ENCODE measurements at regions not wholly inside any gene's neighbourhood (a gene's known extent, or its start where the extent isn't known, plus 50 kb on each side); places are given as distances from the start of the nearest gene placed in this dataset.
"Not testable (repeated sequence)": the region's sequence is repeated elsewhere in the genome, so short reads cannot be mapped to it uniquely, and the experiment has no call there.

- Histone ChIP-seq H3K4me1 (ENCODE audit: control insufficient read depth in 2 of 2, insufficient read depth in 2 of 2, low read length in 2 of 2) (no peaks in the 10 kb centered on the region), H3K9me3 (ENCODE audit: control insufficient read depth in 2 of 2, insufficient read depth in 1 of 2, low read length in 1 of 2) (no peaks in the 10 kb centered on the region), H3K36me3 (ENCODE audit: control insufficient read depth in 2 of 2, insufficient read depth in 2 of 2, low read length in 1 of 2) (no peaks in the 10 kb centered on the region), H3K4me3 (ENCODE audit: low read length in 2 of 2) (no peak overlapping the region), H3K27ac (ENCODE audit: low read depth in 1 of 2, low read length in 1 of 2) (no peak overlapping the region), H3K27me3 (ENCODE audit: control insufficient read depth in 2 of 2, insufficient read depth in 1 of 2, low read length in 1 of 2) (no peaks in the 10 kb centered on the region)
- no peak for DNase-seq (ENCODE audit: low read depth in 6 of 9, low spot score in 9 of 9)
- WGBS: 87% methylated on average over 4 of the region's 4 CpGs
These were observed 351.8 kb upstream of the SORCS1 start for GRCh38 chr10:107516349-107516748.

DNA sequence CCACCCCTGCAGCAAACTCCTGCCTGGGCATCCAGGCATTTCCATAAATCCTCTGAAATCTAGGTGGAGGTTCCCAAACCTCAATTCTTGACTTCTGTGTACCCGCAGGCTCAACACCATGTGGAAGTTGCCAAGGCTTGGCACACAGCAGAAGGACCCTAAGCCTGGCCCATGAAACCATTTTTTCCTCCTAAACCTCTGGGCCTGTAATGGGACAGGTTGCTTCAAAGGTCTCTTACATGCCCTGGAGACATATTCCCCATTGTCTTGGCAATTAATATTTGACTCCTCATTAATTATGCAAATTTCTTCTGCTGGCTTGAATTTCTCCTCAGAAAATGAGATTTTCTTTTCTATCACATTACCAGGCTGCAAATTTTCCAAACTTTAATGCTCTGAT lies 339.5 kb upstream of the SORCS1 start:
- not testable (repeated sequence) for H3K4me1 ChIP-seq (ENCODE audit: control insufficient read depth in 2 of 2, insufficient read depth in 2 of 2, low read length in 2 of 2); H3K27ac ChIP-seq (ENCODE audit: low read depth in 1 of 2, low read length in 1 of 2); H3K27me3 ChIP-seq (ENCODE audit: control insufficient read depth in 2 of 2, insufficient read depth in 1 of 2, low read length in 1 of 2); H3K36me3 ChIP-seq (ENCODE audit: control insufficient read depth in 2 of 2, insufficient read depth in 2 of 2, low read length in 1 of 2); H3K9me3 ChIP-seq (ENCODE audit: control insufficient read depth in 2 of 2, insufficient read depth in 1 of 2, low read length in 1 of 2); H3K4me3 ChIP-seq (ENCODE audit: low read length in 2 of 2); DNase-seq (ENCODE audit: low read depth in 6 of 9, low spot score in 9 of 9)
- 97% methylated on average over 1 of the region's 1 CpG for WGBS

DNA sequence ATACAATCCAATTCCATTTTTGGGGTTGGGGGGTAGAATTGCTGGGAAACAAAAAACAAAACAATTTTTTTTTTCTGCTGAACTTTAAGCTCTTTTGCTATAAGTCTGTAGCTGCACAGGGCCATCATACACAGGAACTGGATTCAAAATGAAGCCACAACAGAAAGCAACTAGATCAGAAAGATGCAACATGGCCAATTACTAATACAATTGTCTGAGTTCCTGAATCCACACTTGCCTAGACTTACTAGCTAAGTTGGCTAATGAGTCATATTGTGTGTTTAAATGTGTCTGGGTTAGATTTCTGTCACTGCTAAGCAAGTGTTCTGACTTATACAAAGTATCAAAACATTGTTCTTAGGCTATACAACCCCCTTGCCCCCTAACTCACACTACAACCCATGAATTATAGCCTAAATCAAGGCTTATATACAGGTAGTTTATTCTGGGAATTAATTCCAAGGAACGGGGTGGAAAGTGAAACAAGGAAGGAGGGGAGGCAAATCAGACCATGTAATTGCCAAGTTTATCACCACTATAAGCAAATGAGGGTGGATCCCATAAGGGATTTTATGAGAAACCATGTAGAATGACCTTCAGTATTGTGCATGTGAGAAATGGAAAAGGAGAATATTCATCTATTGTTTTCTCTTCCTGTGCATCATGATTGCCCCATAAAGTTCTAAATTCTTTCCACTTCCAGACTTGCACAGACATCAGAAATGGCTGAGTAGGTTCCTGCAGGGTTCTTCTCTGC lies 337.9 kb upstream of the SORCS1 start:
- 91% methylated on average over 1 of the region's 1 CpG for WGBS
- Histone ChIP-seq H3K27ac (ENCODE audit: low read depth in 1 of 2, low read length in 1 of 2) (no peak overlapping the region), H3K27me3 (ENCODE audit: control insufficient read depth in 2 of 2, insufficient read depth in 1 of 2, low read length in 1 of 2) (no peaks in the 10 kb centered on the region), H3K9me3 (ENCODE audit: control insufficient read depth in 2 of 2, insufficient read depth in 1 of 2, low read length in 1 of 2) (peaks cover 0 to 6% of the 10 kb centered on the region in 2 donors), H3K4me3 (ENCODE audit: low read length in 2 of 2) (no peak overlapping the region), H3K4me1 (ENCODE audit: control insufficient read depth in 2 of 2, insufficient read depth in 2 of 2, low read length in 2 of 2) (no peaks in the 10 kb centered on the region), H3K36me3 (ENCODE audit: control insufficient read depth in 2 of 2, insufficient read depth in 2 of 2, low read length in 1 of 2) (no peaks in the 10 kb centered on the region)
- no peak for DNase-seq (ENCODE audit: low read depth in 6 of 9, low spot score in 9 of 9)

- no peaks in the 10 kb centered on the region for H3K36me3 ChIP-seq (ENCODE audit: control insufficient read depth in 2 of 2, insufficient read depth in 2 of 2, low read length in 1 of 2)
- H3K4me3 ChIP-seq (ENCODE audit: low read length in 2 of 2): no peak overlapping the region
- no peak for DNase-seq (ENCODE audit: low read depth in 6 of 9, low spot score in 9 of 9)
- H3K9me3 ChIP-seq (ENCODE audit: control insufficient read depth in 2 of 2, insufficient read depth in 1 of 2, low read length in 1 of 2): peaks cover 0 to 5% of the 10 kb centered on the region in 2 donors
- no peaks in the 10 kb centered on the region for H3K27me3 ChIP-seq (ENCODE audit: control insufficient read depth in 2 of 2, insufficient read depth in 1 of 2, low read length in 1 of 2)
- no peaks in the 10 kb centered on the region for H3K4me1 ChIP-seq (ENCODE audit: control insufficient read depth in 2 of 2, insufficient read depth in 2 of 2, low read length in 2 of 2)
- no peak overlapping the region for H3K27ac ChIP-seq (ENCODE audit: low read depth in 1 of 2, low read length in 1 of 2)
These were observed 334.5 kb upstream of the SORCS1 start for GRCh38 chr10:107498983-107499382.

- Histone ChIP-seq H3K4me3 (ENCODE audit: low read length in 2 of 2) (no peak overlapping the region), H3K36me3 (ENCODE audit: control insufficient read depth in 2 of 2, insufficient read depth in 2 of 2, low read length in 1 of 2) (no peaks in the 10 kb centered on the region), H3K9me3 (ENCODE audit: control insufficient read depth in 2 of 2, insufficient read depth in 1 of 2, low read length in 1 of 2) (no peaks in the 10 kb centered on the region), H3K27me3 (ENCODE audit: control insufficient read depth in 2 of 2, insufficient read depth in 1 of 2, low read length in 1 of 2) (no peaks in the 10 kb centered on the region), H3K27ac (ENCODE audit: low read depth in 1 of 2, low read length in 1 of 2) (no peak overlapping the region), H3K4me1 (ENCODE audit: control insufficient read depth in 2 of 2, insufficient read depth in 2 of 2, low read length in 2 of 2) (no peaks in the 10 kb centered on the region)
- WGBS: 83% methylated on average over 3 of the region's 3 CpGs
- no peak for DNase-seq (ENCODE audit: low read depth in 6 of 9, low spot score in 9 of 9)
These were observed 332.5 kb upstream of the SORCS1 start for GRCh38 chr10:107497024-107497423.

DNA sequence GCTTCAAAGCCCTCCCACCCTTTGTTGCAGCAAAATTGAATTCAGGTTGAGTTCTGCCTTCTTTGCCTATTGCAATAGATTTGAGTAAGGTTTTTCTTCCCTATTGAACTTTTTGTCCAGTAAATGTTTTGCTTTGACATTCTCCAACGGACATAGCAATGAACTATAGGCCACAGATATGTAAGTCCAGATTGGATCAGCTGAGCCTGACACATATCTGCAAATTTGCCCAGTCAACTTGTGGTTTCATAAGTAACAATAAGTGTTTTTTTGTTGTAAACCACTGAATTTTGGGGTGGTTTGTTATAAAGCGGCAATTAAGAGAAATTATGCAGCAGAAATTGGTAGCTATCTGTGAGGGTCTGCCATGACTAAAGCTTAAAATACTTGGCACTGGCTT lies 332.1 kb upstream of the SORCS1 start:
- 93% methylated on average over 2 of the region's 2 CpGs for WGBS
- Histone ChIP-seq H3K9me3 (ENCODE audit: control insufficient read depth in 2 of 2, insufficient read depth in 1 of 2, low read length in 1 of 2) (no peaks in the 10 kb centered on the region), H3K36me3 (ENCODE audit: control insufficient read depth in 2 of 2, insufficient read depth in 2 of 2, low read length in 1 of 2) (no peaks in the 10 kb centered on the region), H3K27me3 (ENCODE audit: control insufficient read depth in 2 of 2, insufficient read depth in 1 of 2, low read length in 1 of 2) (no peaks in the 10 kb centered on the region), H3K27ac (ENCODE audit: low read depth in 1 of 2, low read length in 1 of 2) (no peak overlapping the region), H3K4me3 (ENCODE audit: low read length in 2 of 2) (no peak overlapping the region), H3K4me1 (ENCODE audit: control insufficient read depth in 2 of 2, insufficient read depth in 2 of 2, low read length in 2 of 2) (no peaks in the 10 kb centered on the region)
- no peak for DNase-seq (ENCODE audit: low read depth in 6 of 9, low spot score in 9 of 9)

DNA sequence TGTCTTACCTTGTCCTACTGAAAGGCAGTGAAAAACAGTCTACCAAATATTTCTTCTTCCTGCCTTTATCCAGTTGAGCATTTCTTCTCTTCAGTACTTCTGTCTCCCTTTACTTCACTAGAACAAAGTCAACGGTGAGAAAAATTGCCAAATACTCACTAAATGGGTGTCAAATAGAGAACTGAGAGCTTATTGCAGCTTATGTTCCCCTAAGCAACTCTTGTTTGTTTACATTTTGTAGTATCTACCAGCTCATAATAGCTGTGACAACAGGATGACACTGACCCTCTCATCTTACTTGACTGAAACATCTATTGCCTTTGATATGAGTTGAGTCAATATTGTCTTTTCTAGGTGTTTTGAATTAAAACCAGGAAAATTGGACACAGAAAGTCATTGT lies 327.9 kb upstream of the SORCS1 start:
- Histone ChIP-seq H3K4me3 (ENCODE audit: low read length in 2 of 2) (no peak overlapping the region), H3K27me3 (ENCODE audit: control insufficient read depth in 2 of 2, insufficient read depth in 1 of 2, low read length in 1 of 2) (no peaks in the 10 kb centered on the region), H3K4me1 (ENCODE audit: control insufficient read depth in 2 of 2, insufficient read depth in 2 of 2, low read length in 2 of 2) (no peaks in the 10 kb centered on the region), H3K27ac (ENCODE audit: low read depth in 1 of 2, low read length in 1 of 2) (no peak overlapping the region), H3K36me3 (ENCODE audit: control insufficient read depth in 2 of 2, insufficient read depth in 2 of 2, low read length in 1 of 2) (no peaks in the 10 kb centered on the region), H3K9me3 (ENCODE audit: control insufficient read depth in 2 of 2, insufficient read depth in 1 of 2, low read length in 1 of 2) (no peaks in the 10 kb centered on the region)
- 79% methylated on average over 1 of the region's 1 CpG for WGBS
- DNase-seq (ENCODE audit: low read depth in 6 of 9, low spot score in 9 of 9): no peak

- H3K27me3 ChIP-seq (ENCODE audit: control insufficient read depth in 2 of 2, insufficient read depth in 1 of 2, low read length in 1 of 2): no peaks in the 10 kb centered on the region
- H3K27ac ChIP-seq (ENCODE audit: low read depth in 1 of 2, low read length in 1 of 2): no peak overlapping the region
- no peak for DNase-seq (ENCODE audit: low read depth in 6 of 9, low spot score in 9 of 9)
These were observed 325.9 kb upstream of the SORCS1 start for GRCh38 chr10:107490389-107490788.

GRCh38 chr10:107487284-107487683 lies 322.8 kb upstream of the SORCS1 start:
- no peak for DNase-seq (ENCODE audit: low read depth in 6 of 9, low spot score in 9 of 9)
- H3K36me3 ChIP-seq (ENCODE audit: control insufficient read depth in 2 of 2, insufficient read depth in 2 of 2, low read length in 1 of 2): no peaks in the 10 kb centered on the region
- H3K27ac ChIP-seq (ENCODE audit: low read depth in 1 of 2, low read length in 1 of 2): no peak overlapping the region
- no peaks in the 10 kb centered on the region for H3K4me1 ChIP-seq (ENCODE audit: control insufficient read depth in 2 of 2, insufficient read depth in 2 of 2, low read length in 2 of 2)
- 84% methylated on average over 4 of the region's 4 CpGs for WGBS
- no peaks in the 10 kb centered on the region for H3K27me3 ChIP-seq (ENCODE audit: control insufficient read depth in 2 of 2, insufficient read depth in 1 of 2, low read length in 1 of 2)
- H3K9me3 ChIP-seq (ENCODE audit: control insufficient read depth in 2 of 2, insufficient read depth in 1 of 2, low read length in 1 of 2): no peaks in the 10 kb centered on the region
- no peak overlapping the region for H3K4me3 ChIP-seq (ENCODE audit: low read length in 2 of 2)

More at GRCh38 chr10:107490389-107490788, 325.9 kb upstream of the SORCS1 start:
- no peak overlapping the region for H3K4me3 ChIP-seq (ENCODE audit: low read length in 2 of 2)
- H3K9me3 ChIP-seq (ENCODE audit: control insufficient read depth in 2 of 2, insufficient read depth in 1 of 2, low read length in 1 of 2): no peaks in the 10 kb centered on the region
- H3K36me3 ChIP-seq (ENCODE audit: control insufficient read depth in 2 of 2, insufficient read depth in 2 of 2, low read length in 1 of 2): no peaks in the 10 kb centered on the region
- WGBS: 96% methylated on average over 2 of the region's 2 CpGs
- H3K4me1 ChIP-seq (ENCODE audit: control insufficient read depth in 2 of 2, insufficient read depth in 2 of 2, low read length in 2 of 2): no peaks in the 10 kb centered on the region
